Loucy (cell line): ENCODE measurements at regions not wholly inside any gene's neighbourhood (a gene's known extent, or its start where the extent isn't known, plus 50 kb on each side); places are given as distances from the start of the nearest gene placed in this dataset.

Experiments
- H2AFZ ChIP-seq: fragments of 200-600 bp; sonication (generic); 2 replicates; pipeline ENCODE4 v1.6.0; 2016; ENCODE audit warnings: antibody characterized with exemption, mild to moderate bottlenecking, low read length, moderate library complexity
- H3F3A ChIP-seq: fragments of 200-600 bp; 2 replicates; pipeline ENCODE4 v1.6.0; 2016; ENCODE audit warnings: antibody characterized with exemption, low read depth, mild to moderate bottlenecking
- H3K27me3 ChIP-seq: fragments of 200-600 bp; sonication (generic); 2 replicates; pipeline ENCODE4 v1.6.1; 2014; ENCODE audit warnings: low read length, mild to moderate bottlenecking; ENCODE audit not compliant: insufficient read depth, poor library complexity, severe bottlenecking
- H3K36me3 ChIP-seq: fragments of 200-600 bp; sonication (generic); 2 replicates; pipeline ENCODE4 v1.6.1; 2016; ENCODE audit warnings: low read length; ENCODE audit not compliant: insufficient read depth
- H3K4me1 ChIP-seq: fragments of 200-600 bp; sonication (generic); 2 replicates; pipeline ENCODE4 v1.5.1; 2014; ENCODE audit warnings: low read length, mild to moderate bottlenecking; ENCODE audit not compliant: insufficient read depth, poor library complexity, severe bottlenecking
- H3K4me2 ChIP-seq: fragments of 200-600 bp; sonication (generic); 2 replicates; pipeline ENCODE4 v1.6.0; 2014; ENCODE audit warnings: antibody characterized with exemption, low read length, low read depth, mild to moderate bottlenecking; ENCODE audit not compliant: poor library complexity, severe bottlenecking
- H3K4me3 ChIP-seq: fragments of 200-600 bp; sonication (generic); 2 replicates; pipeline ENCODE4 v1.5.1; 2014; ENCODE audit warnings: low read length, mild to moderate bottlenecking, mixed read lengths; ENCODE audit not compliant: poor library complexity, severe bottlenecking
- H3K79me2 ChIP-seq: fragments of 200-600 bp; sonication (generic); 2 replicates; pipeline ENCODE4 v1.6.1; 2014; ENCODE audit warnings: low read length; ENCODE audit not compliant: insufficient read depth
- H3K9ac ChIP-seq: fragments of 200-600 bp; sonication (generic); 2 replicates; pipeline ENCODE4 v1.6.0; 2014; ENCODE audit warnings: mild to moderate bottlenecking, low read depth, low read length, moderate library complexity; ENCODE audit not compliant: poor library complexity, severe bottlenecking
- H3K9me2 ChIP-seq: fragments of 200-600 bp; sonication (generic); replicated peaks from 2 replicates; pipeline ENCODE4 v1.6.1; 2016; ENCODE audit warnings: low read depth, low read length, mixed read lengths
- H3K9me3 ChIP-seq: fragments of 200-600 bp; sonication (generic); 2 replicates; pipeline ENCODE4 v1.6.1; 2014; ENCODE audit warnings: mild to moderate bottlenecking, antibody characterized with exemption, low read length, low read depth; ENCODE audit not compliant: insufficient read depth
- H4K20me1 ChIP-seq: fragments of 200-600 bp; sonication (generic); 2 replicates; pipeline ENCODE4 v1.6.0; 2014; ENCODE audit warnings: antibody characterized with exemption, low read length, mild to moderate bottlenecking; ENCODE audit not compliant: insufficient read depth, poor library complexity, severe bottlenecking
- CTCF ChIP-seq: fragments of 200-600 bp; sonication (generic); conservative IDR thresholded peaks from 2 replicates; pipeline ENCODE4 v1.5.1; 2014; ENCODE audit warnings: mild to moderate bottlenecking, antibody characterized with exemption, low read length
- EZH2phosphoT487 ChIP-seq: fragments of 200-600 bp; IDR thresholded peaks from 2 replicates; pipeline ENCODE4 v1.6.1; 2018; ENCODE audit warnings: antibody characterized with exemption, mild to moderate bottlenecking, moderate library complexity, borderline replicate concordance

GRCh38 chr9:88754886-88755285 lies 219.9 kb downstream of the NXNL2 start:
- Histone ChIP-seq H2AFZ (no peak overlapping the region), H3K27me3 (no peaks in the 10 kb centered on the region), H4K20me1 (no peaks in the 10 kb centered on the region), H3K4me3 (no peak overlapping the region), H3K9me3 (no peaks in the 10 kb centered on the region), H3F3A (no peaks in the 10 kb centered on the region), H3K36me3 (no peaks in the 10 kb centered on the region), H3K9me2 (no peaks in the 10 kb centered on the region), H3K4me2 (no peak overlapping the region), H3K9ac (no peak overlapping the region), H3K4me1 (peaks cover 9% of the 10 kb centered on the region), H3K79me2 (no peaks in the 10 kb centered on the region)
- TF ChIP-seq EZH2phosphoT487 (no peak), CTCF (no peak)

GRCh38 chr9:88757406-88758010 lies 222.5 kb downstream of the NXNL2 start:
- H3K9me3 ChIP-seq: no peaks in the 10 kb centered on the region
- H2AFZ ChIP-seq: no peak overlapping the region; the same call in 1 of the 2 replicates
- H3F3A ChIP-seq: no peaks in the 10 kb centered on the region
- H3K9me2 ChIP-seq: no peaks in the 10 kb centered on the region
- peaks cover 13% of the 10 kb centered on the region for H3K4me1 ChIP-seq
- no peak overlapping the region for H3K9ac ChIP-seq
- no peak for TF ChIP-seq CTCF
- no peak for TF ChIP-seq EZH2phosphoT487
- no peaks in the 10 kb centered on the region for H4K20me1 ChIP-seq
- no peak overlapping the region for H3K4me2 ChIP-seq
- no peaks in the 10 kb centered on the region for H3K79me2 ChIP-seq
- H3K27me3 ChIP-seq: no peaks in the 10 kb centered on the region
- no peaks in the 10 kb centered on the region for H3K36me3 ChIP-seq
- no peak overlapping the region for H3K4me3 ChIP-seq

GRCh38 chr9:88759364-88759763 lies 224.4 kb downstream of the NXNL2 start:
- H3K27me3 ChIP-seq: no peaks in the 10 kb centered on the region
- H3K4me1 ChIP-seq: peaks cover 26% of the 10 kb centered on the region
- no peaks in the 10 kb centered on the region for H3K9me3 ChIP-seq
- H3K9ac ChIP-seq: no peak overlapping the region
- H3K79me2 ChIP-seq: no peaks in the 10 kb centered on the region
- TF ChIP-seq EZH2phosphoT487 (no peak), CTCF (no peak)
- H3K4me3 ChIP-seq: no peak overlapping the region
- no peak overlapping the region for H3K4me2 ChIP-seq
- no peaks in the 10 kb centered on the region for H3F3A ChIP-seq
- no peaks in the 10 kb centered on the region for H3K9me2 ChIP-seq
- H4K20me1 ChIP-seq: no peaks in the 10 kb centered on the region
- peak overlapping the region; percentile 64; the same call in 1 of the 2 replicates for H2AFZ ChIP-seq
- no peaks in the 10 kb centered on the region for H3K36me3 ChIP-seq
